Heart right ventricle (tissue), 16 donors: ENCODE measurements at regions not wholly inside any gene's neighbourhood (a gene's known extent, or its start where the extent isn't known, plus 50 kb on each side); places are given as distances from the start of the nearest gene placed in this dataset.

Source experiments
- ATAC-seq, 8 donors: fragments of 200-7000 bp; cut with Tn5 transposase; one replicate each; pipeline ENCODE4 v1.9.1; 2020; ENCODE audit warnings: mild to moderate bottlenecking in 8 of 8, moderate library complexity in 8 of 8, moderate number of reproducible peaks in 1 of 8
- DNase-seq, 2 donors: peaks; one replicate each; pipeline ENCODE4 v3.0.0-alpha.2; 2020
- H3K27ac ChIP-seq, 10 donors: fragments of 200-600 bp; sonication (generic) in 2 of 10; one replicate each; pipeline versions ENCODE4 v1.5.0 to v1.8.0; 2020 to 2022; ENCODE audit warnings: mild to moderate bottlenecking in 3 of 10
- H3K27me3 ChIP-seq, 7 donors: fragments of 200-600 bp; one replicate each; pipeline ENCODE4 v1.8.0; 2021 to 2022; ENCODE audit warnings: mild to moderate bottlenecking in 2 of 7
- H3K36me3 ChIP-seq, 9 donors: fragments of 200-600 bp; sonication (generic) in 1 of 9; one replicate each; pipeline versions ENCODE4 v1.5.0 to v1.8.0; 2020 to 2022; ENCODE audit warnings: mild to moderate bottlenecking in 2 of 9
- H3K4me1 ChIP-seq, 9 donors: fragments of 200-600 bp; sonication (generic) in 1 of 9; one replicate each; pipeline versions ENCODE4 v1.5.0 to v1.8.0; 2020 to 2022; ENCODE audit warnings: mild to moderate bottlenecking in 4 of 9
- H3K4me3 ChIP-seq, 10 donors: fragments of 200-600 bp; sonication (generic) in 2 of 10; one replicate each; pipeline versions ENCODE4 v1.5.0 to v1.8.0; 2020 to 2022; ENCODE audit warnings: mild to moderate bottlenecking in 7 of 10, moderate library complexity in 2 of 10
- H3K9me3 ChIP-seq, 11 donors: fragments of 200-600 bp in 10 of 11; sonication (generic) in 2 of 11; one replicate each; pipeline versions ENCODE4 v1.5.0 to v1.8.0; 2013 to 2022; ENCODE audit warnings: mild to moderate bottlenecking in 2 of 11, control low read depth in 1 of 11, moderate library complexity in 1 of 11
- CTCF ChIP-seq, 9 donors: fragments of 200-600 bp; sonication (generic) in 2 of 9; IDR thresholded peaks; one replicate each; pipeline versions ENCODE4 v1.5.0 to v1.8.0; 2021 to 2022; ENCODE audit warnings: antibody characterized with exemption in 9 of 9, mild to moderate bottlenecking in 5 of 9, moderate library complexity in 1 of 9
- WGBS, 2 donors: extraction: QIAGEN DNeasy Blood & Tissue Kit; methylation state at CpG; one replicate each; pipeline ENCODE4 v1.1.7; 2013; ENCODE audit warnings: inconsistent platforms in 1 of 2; 5-methylcytosine and 5-hydroxymethylcytosine counted together
- intact Hi-C, 10 donors: fragments of 100-400 bp; cut with DNase I; formaldehyde crosslinking; loops; one replicate each; pipeline versions ENCODE4 v1.11.1 to v1.14.2; 2022
- donor health status: Arrhythmogenic right ventricular cardiomyopathy.
- donor health status: ischemic (EF 13 %, LVEDD 7.1; RV severe dilation, severe dysfunction).
- donor health status: healthy with polysubstance abuse.
- donor health status: DM: no; HTN: yes; CAD: no.
- donor health status: DM: no; HTN: no; CAD: no.
- donor health status: ischemic (EF 25% LVEDD 6.9; RV normal size, moderate dysfunction).
- donor health status: ischemic (EF 25% LVEDD 5.7; RV mildly dilated, moderate dysfunction).
- donor health status: healthy.
- donor health status: DM: yes; HTN: yes; CAD: no.
- donor health status: Ischemic cardiomyopathy.
- donor health status: ischemic (EF 35%, LVEDD 5.7; RV mildly dilated, moderate dysfunction).
- donor health status: nonischemic (EF 11% LVEDD 7.7; RV severe dilation, severe dysfunction).
- donor health status: DM: yes; HTN: yes; CAD: no.
- donor health status: PGD.
- donor health status: ischemic (EF 29% LVEDD 5.4; RV normal size, mild dysfunction).
- donor health status: nonischemic (EF 23%, LVEDD 6.1; RV moderate dilation, normal function).

- DNase-seq = no peak
- H3K4me1 ChIP-seq = no peaks in the 10 kb centered on the region
- no peak overlapping the region for H3K4me3 ChIP-seq
- no peak overlapping the region for H3K27ac ChIP-seq
- no peaks in the 10 kb centered on the region for H3K9me3 ChIP-seq
- TF ChIP-seq CTCF (IDR thresholded peaks at IDR 0.05) = no peak
- no peaks in the 10 kb centered on the region for H3K27me3 ChIP-seq
- WGBS, 2 donors = 81% methylated on average over 3 of the region's 3 CpGs
- no peak for ATAC-seq
- intact Hi-C loops = no loop called here
- H3K36me3 ChIP-seq = no peaks in the 10 kb centered on the region
These were observed 366.4 kb downstream of the ETNK1 start for GRCh38 chr12:22991250-22991844.

DNA sequence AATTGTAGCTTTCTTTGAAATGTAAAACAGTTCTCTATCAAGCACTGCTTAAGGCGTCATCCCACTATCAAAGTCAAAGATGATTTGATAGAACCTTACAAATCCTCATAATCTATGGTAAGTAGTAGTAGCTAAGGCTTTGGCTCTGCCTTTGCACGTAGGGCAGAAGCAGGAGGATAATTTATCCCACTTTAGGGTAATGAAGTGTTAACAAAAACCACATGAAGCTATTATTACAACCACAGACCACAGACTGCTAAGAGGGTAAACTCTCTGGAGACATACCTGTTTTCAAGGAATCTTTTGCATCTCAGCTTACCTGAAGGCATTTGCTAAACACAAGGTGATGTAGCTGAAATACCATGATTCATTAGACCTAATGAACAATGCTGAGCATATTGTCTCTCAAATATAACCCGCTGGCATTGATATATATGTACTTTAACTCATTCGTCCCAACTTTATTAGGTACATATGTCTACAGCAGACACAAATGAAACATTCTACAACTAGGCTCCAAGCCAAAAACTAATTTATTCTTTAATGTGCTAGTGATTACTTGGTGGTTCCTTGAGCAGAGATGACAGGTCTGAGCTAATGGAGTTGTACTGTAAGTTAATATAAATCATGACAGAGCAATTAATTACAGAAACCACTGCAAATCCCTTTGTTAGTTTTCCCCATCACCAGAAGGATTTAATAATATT, 368.8 kb downstream of the ETNK1 start:
- Histone ChIP-seq H3K4me3 (no peak overlapping the region), H3K9me3 (peaks cover 0 to 5% (median 0%) of the 10 kb centered on the region in 11 donors), H3K27me3 (no peaks in the 10 kb centered on the region), H3K36me3 (no peaks in the 10 kb centered on the region), H3K4me1 (no peaks in the 10 kb centered on the region), H3K27ac (no peak overlapping the region)
- intact Hi-C loops = no loop called here
- 59 to 67% methylated on average over 4 of the region's 4 CpGs for WGBS, 2 donors
- TF ChIP-seq CTCF (IDR thresholded peaks at IDR 0.05) = no peak
- DNase-seq (no peak), ATAC-seq (no peak)

DNA sequence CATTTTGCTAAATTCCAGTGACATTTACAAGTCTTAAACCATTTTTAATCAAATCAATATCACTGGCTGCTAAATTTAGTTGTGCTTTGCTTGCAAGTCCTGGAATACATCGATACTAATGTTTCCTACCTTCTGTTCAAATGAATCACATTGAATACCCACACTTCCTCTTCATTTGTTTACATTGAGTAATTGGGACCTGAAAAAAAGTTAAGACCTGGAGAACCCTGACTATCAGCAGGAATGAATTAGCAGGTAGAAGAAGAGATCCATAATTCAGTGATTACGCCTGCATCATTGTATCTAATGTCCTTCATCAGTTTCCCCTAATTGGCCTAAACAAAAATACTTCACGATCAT, 369.3 kb downstream of the ETNK1 start:
- intact Hi-C loops = no loop called here
- H3K36me3 ChIP-seq = no peaks in the 10 kb centered on the region
- no peaks in the 10 kb centered on the region for H3K27me3 ChIP-seq
- TF ChIP-seq CTCF (IDR thresholded peaks at IDR 0.05) = no peak
- H3K4me3 ChIP-seq = no peak overlapping the region
- ATAC-seq (no peak), DNase-seq (no peak)
- 79 to 92% methylated on average over 3 of the region's 3 CpGs for WGBS, 2 donors
- H3K9me3 ChIP-seq = peaks cover 0 to 10% (median 0%) of the 10 kb centered on the region in 11 donors
- H3K4me1 ChIP-seq = no peaks in the 10 kb centered on the region
- no peak overlapping the region for H3K27ac ChIP-seq

- Histone ChIP-seq H3K27ac (no peak overlapping the region), H3K9me3 (peaks cover 0 to 15% (median 0%) of the 10 kb centered on the region in 11 donors), H3K4me3 (no peak overlapping the region), H3K36me3 (no peaks in the 10 kb centered on the region), H3K4me1 (no peaks in the 10 kb centered on the region), H3K27me3 (no peaks in the 10 kb centered on the region)
- 62 to 70% methylated on average over 3 of the region's 3 CpGs for WGBS, 2 donors
- no peak for TF ChIP-seq CTCF (IDR thresholded peaks at IDR 0.05)
- no peak for ATAC-seq
- no peak for DNase-seq
- intact Hi-C loops = no loop called here
These were observed 376.5 kb downstream of the ETNK1 start for GRCh38 chr12:23001487-23001886.
